Erythroblast (primary cell): ENCODE measurements at regions not wholly inside any gene's neighbourhood (a gene's known extent, or its start where the extent isn't known, plus 50 kb on each side); places are given as distances from the start of the nearest gene placed in this dataset.

Experiments used
- GATA1 ChIP-seq: IDR thresholded peaks from 2 replicates; pipeline ENCODE4 v1.6.1; 2011; ENCODE audit warnings: low read depth, mild to moderate bottlenecking, control low read depth, low read length, moderate library complexity
- POLR2A ChIP-seq: IDR thresholded peaks from 2 replicates; pipeline ENCODE4 v1.6.1; 2011; ENCODE audit warnings: mild to moderate bottlenecking, low read length

- TF ChIP-seq POLR2A (no peak), GATA1 (no peak)
Observed at GRCh38 chr21:39014747-39015146, 168.5 kb downstream of the PSMG1 start.
